GM12878 (cell line): ENCODE measurements at regions not wholly inside any gene's neighbourhood (a gene's known extent, or its start where the extent isn't known, plus 50 kb on each side); places are given as distances from the start of the nearest gene placed in this dataset.

Source experiments
- ATAC-seq: fragments of 200-7000 bp; cut with Tn5 transposase; 3 replicates; pipeline ENCODE4 v1.9.1; 2020; ENCODE audit warnings: mild to moderate bottlenecking, moderate library complexity
- BruUV-seq: library from RNA; stranded (reverse); fragments of 400-500 nt; replicated peaks from 2 replicates; lab custom pipeline; 2021; lab: Mats Ljungman, UMichigan
- CTCF ChIA-PET: fragments of 300-600 bp; sonication (Branson Sonifier 250); formaldehyde crosslinking; extraction: SDS; loops from one replicate; lab custom pipeline; 2021; ENCODE audit warnings: inconsistent platforms; lab: Yijun Ruan, JAX
- POLR2A ChIA-PET: fragments of 350-600 bp; formaldehyde crosslinking; extraction: SDS; loops from one replicate; lab custom pipeline; 2021; ENCODE audit warnings: inconsistent platforms; lab: Charles Lee
- RAD21 ChIA-PET: fragments of 300-600 bp; sonication (Branson Sonifier 250); formaldehyde crosslinking; loops from one replicate; lab custom pipeline; 2023; ENCODE audit warnings: antibody characterized with exemption; ENCODE audit not compliant: unreplicated experiment; lab: Charles Lee
- SMC1A ChIA-PET: fragments of 300-600 bp; sonication (Branson Sonifier 250); formaldehyde crosslinking; loops from one replicate; lab custom pipeline; 2023; ENCODE audit not compliant: unreplicated experiment, uncharacterized antibody; lab: Charles Lee
- DNase-seq: peaks from one replicate; pipeline ENCODE4 v3.0.0-alpha.2; 2011; ENCODE audit warnings: low read depth, low spot score
- FAIRE-seq: peaks from 3 replicates; lab custom pipeline; 2011; peaks lifted over from hg19 to GRCh38; lab: Jason Lieb, UNC
- H2AFZ ChIP-seq: 2 replicates; pipeline ENCODE4 v1.6.0; 2011; ENCODE audit warnings: low read depth, low read length, control low read depth; ENCODE audit not compliant: control insufficient read depth
- H3K27ac ChIP-seq: 2 replicates; pipeline ENCODE4 v1.5.1; 2011; ENCODE audit warnings: control low read depth; ENCODE audit not compliant: control insufficient read depth, insufficient read depth
- H3K27me3 ChIP-seq, 2 experiments: replicated peaks in 1 of 2; 2 replicates each; pipeline versions ENCODE4 v1.6.0 to v1.6.1; 2011; ENCODE audit warnings: low read length in 1 of 2; ENCODE audit not compliant: control insufficient read depth in 2 of 2, insufficient read depth in 2 of 2
- H3K36me3 ChIP-seq, 2 experiments: 2 replicates each; pipeline ENCODE4 v1.5.1; 2011; ENCODE audit warnings: low read length in 1 of 2; ENCODE audit not compliant: control insufficient read depth in 2 of 2, insufficient read depth in 2 of 2
- H3K4me1 ChIP-seq: 2 replicates; pipeline ENCODE4 v1.6.1; 2011; ENCODE audit warnings: mild to moderate bottlenecking, low read length, moderate library complexity, mixed read lengths; ENCODE audit not compliant: control insufficient read depth, insufficient read depth
- H3K4me2 ChIP-seq: 2 replicates; pipeline ENCODE4 v1.6.0; 2011; ENCODE audit warnings: control low read depth; ENCODE audit not compliant: control insufficient read depth, insufficient read depth
- H3K4me3 ChIP-seq: fragments of 200-600 bp; sonication (generic); 2 replicates; pipeline ENCODE4 v1.5.1; 2016
- H3K79me2 ChIP-seq: 2 replicates; pipeline ENCODE4 v1.6.0; 2011; ENCODE audit warnings: low read length; ENCODE audit not compliant: control insufficient read depth, insufficient read depth
- H3K9ac ChIP-seq: 2 replicates; pipeline ENCODE4 v1.8.0; 2011; ENCODE audit warnings: low read length, control low read depth, mixed read lengths; ENCODE audit not compliant: control insufficient read depth, insufficient read depth
- H3K9me3 ChIP-seq: replicated peaks from 3 replicates; pipeline ENCODE4 v1.5.1; 2011; ENCODE audit warnings: mild to moderate bottlenecking, low read length; ENCODE audit not compliant: control insufficient read depth, insufficient read depth
- H4K20me1 ChIP-seq: 2 replicates; pipeline ENCODE4 v1.6.0; 2011; ENCODE audit not compliant: control insufficient read depth, insufficient read depth
- BACH1 ChIP-seq: fragments of 450-650 bp; IDR thresholded peaks from 2 replicates; pipeline ENCODE4 v1.6.1; 2017; ENCODE audit warnings: mild to moderate bottlenecking, borderline replicate concordance
- CBFB ChIP-seq: IDR thresholded peaks from 2 replicates; pipeline ENCODE4 v1.6.1; 2016; ENCODE audit warnings: antibody characterized with exemption, low read depth
- EED ChIP-seq: sonication (generic); IDR thresholded peaks from 2 replicates; pipeline ENCODE4 v1.6.1; 2016; ENCODE audit warnings: antibody characterized with exemption, low read depth
- POLR2AphosphoS5 ChIP-seq: IDR thresholded peaks from 2 replicates; pipeline ENCODE4 v1.6.1; 2011; ENCODE audit warnings: mild to moderate bottlenecking, low read length, inconsistent platforms
- SMC3 ChIP-seq: IDR thresholded peaks from 2 replicates; pipeline ENCODE4 v1.6.1; 2011; ENCODE audit warnings: low read length, improper control_type of control experiment, borderline replicate concordance
- ZBED1 ChIP-seq: IDR thresholded peaks from 2 replicates; pipeline ENCODE4 v1.6.1; 2016; ENCODE audit warnings: borderline replicate concordance
- ZNF687 ChIP-seq: fragments of 450-650 bp; IDR thresholded peaks from 2 replicates; pipeline ENCODE4 v1.6.1; 2017; ENCODE audit warnings: mild to moderate bottlenecking, moderate library complexity
- whole genome bisulfite sequencing: methylation state at CpG from one replicate; pipeline ENCODE4 v1.1.6; 2016; ENCODE audit warnings: low lambda C conversion rate; ENCODE audit not compliant: insufficient replicate concordance, insufficient coverage; ENCODE audit errors: missing lambda C conversion rate; 5-methylcytosine and 5-hydroxymethylcytosine counted together
- in situ Hi-C: fragments of 300-500 bp; cut with MboI; formaldehyde crosslinking; loops from 9 replicates; pipeline ENCODE4 v1.14.3; 2018; ENCODE audit warnings: mixed read lengths
- intact Hi-C: fragments of 100-400 bp; cut with micrococcal nuclease; formaldehyde crosslinking; loops from one replicate; pipeline ENCODE4 v1.14.2; 2022; ENCODE audit not compliant: unreplicated experiment
- TF ChIP-seq, protein P1 (sequence below): fragments of 450-650 bp; IDR thresholded peaks from 2 replicates; pipeline ENCODE4 v1.6.1; 2017; ENCODE audit warnings: mild to moderate bottlenecking, low read depth, inconsistent platforms; ENCODE audit not compliant: poor library complexity, severe bottlenecking
- TF ChIP-seq, protein P2 (sequence below): IDR thresholded peaks from 2 replicates; pipeline ENCODE4 v1.6.1; 2012; ENCODE audit warnings: low read depth, low read length, improper control_type of control experiment

DNA sequence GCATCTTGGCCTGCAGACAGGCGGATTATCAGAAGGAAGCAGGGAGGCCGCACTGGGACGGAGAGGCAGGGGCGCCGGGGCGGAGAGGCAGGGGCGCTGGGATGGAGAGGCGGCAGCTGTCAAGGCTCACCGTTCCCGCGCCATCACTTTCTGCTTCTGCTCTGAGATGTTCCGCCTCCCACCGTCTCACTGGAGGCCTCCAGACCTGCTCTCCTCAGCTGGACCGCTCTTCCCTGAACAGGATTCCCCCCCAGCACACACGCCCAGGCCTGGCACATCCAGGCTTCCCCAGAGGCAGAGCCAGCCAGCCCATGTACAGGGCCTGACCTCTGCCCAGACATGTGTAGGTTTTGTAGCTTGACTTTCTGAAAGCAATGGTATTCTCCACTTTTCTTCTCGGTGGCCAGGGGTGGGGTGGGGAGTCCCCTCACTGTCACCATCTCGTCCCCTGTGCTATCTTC, 84.1 kb downstream of the RIPK4 start:
- no peak for FAIRE-seq
- 50% methylated on average over 15 of the region's 17 CpGs for WGBS

More for the DNA sequence above, 84.1 kb downstream of the RIPK4 start:
- POLR2A ChIA-PET = no interaction called here
- RAD21 ChIA-PET = no interaction called here
- TF ChIP-seq SMC3 (no peak), EED (no peak), ZNF687 (no peak), CBFB (no peak), BACH1 (no peak), POLR2AphosphoS5 (no peak), ZBED1 (no peak)
- TF ChIP-seq, protein P1, sequence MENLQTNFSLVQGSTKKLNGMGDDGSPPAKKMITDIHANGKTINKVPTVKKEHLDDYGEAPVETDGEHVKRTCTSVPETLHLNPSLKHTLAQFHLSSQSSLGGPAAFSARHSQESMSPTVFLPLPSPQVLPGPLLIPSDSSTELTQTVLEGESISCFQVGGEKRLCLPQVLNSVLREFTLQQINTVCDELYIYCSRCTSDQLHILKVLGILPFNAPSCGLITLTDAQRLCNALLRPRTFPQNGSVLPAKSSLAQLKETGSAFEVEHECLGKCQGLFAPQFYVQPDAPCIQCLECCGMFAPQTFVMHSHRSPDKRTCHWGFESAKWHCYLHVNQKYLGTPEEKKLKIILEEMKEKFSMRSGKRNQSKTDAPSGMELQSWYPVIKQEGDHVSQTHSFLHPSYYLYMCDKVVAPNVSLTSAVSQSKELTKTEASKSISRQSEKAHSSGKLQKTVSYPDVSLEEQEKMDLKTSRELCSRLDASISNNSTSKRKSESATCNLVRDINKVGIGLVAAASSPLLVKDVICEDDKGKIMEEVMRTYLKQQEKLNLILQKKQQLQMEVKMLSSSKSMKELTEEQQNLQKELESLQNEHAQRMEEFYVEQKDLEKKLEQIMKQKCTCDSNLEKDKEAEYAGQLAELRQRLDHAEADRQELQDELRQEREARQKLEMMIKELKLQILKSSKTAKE = no peak
- TF ChIP-seq, protein P2, sequence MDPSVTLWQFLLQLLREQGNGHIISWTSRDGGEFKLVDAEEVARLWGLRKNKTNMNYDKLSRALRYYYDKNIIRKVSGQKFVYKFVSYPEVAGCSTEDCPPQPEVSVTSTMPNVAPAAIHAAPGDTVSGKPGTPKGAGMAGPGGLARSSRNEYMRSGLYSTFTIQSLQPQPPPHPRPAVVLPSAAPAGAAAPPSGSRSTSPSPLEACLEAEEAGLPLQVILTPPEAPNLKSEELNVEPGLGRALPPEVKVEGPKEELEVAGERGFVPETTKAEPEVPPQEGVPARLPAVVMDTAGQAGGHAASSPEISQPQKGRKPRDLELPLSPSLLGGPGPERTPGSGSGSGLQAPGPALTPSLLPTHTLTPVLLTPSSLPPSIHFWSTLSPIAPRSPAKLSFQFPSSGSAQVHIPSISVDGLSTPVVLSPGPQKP = no peak
- H3K4me1 ChIP-seq = no peaks in the 10 kb centered on the region
- no peak overlapping the region for H3K9ac ChIP-seq
- no TSS peak for BruUV-seq
- no peaks in the 10 kb centered on the region; a peak in 2 of 4 replicates for H3K27me3 ChIP-seq
- H3K4me3 ChIP-seq = no peak overlapping the region
- H3K79me2 ChIP-seq = no peaks in the 10 kb centered on the region
- H3K9me3 ChIP-seq = no peaks in the 10 kb centered on the region
- in situ Hi-C loops = no loop called here
- DNase-seq (no peak), ATAC-seq (no peak)
- SMC1A ChIA-PET = no interaction called here
- H3K27ac ChIP-seq = no peak overlapping the region
- no peak overlapping the region for H3K4me2 ChIP-seq
- CTCF ChIA-PET = no interaction called here
- no peak overlapping the region for H2AFZ ChIP-seq
- no peaks in the 10 kb centered on the region for H4K20me1 ChIP-seq
- intact Hi-C loops = no loop called here
- no peaks in the 10 kb centered on the region for H3K36me3 ChIP-seq
